ENCODE measurements at regions not wholly inside any gene's neighbourhood (a gene's known extent, or its start where the extent isn't known, plus 50 kb on each side); places are given as distances from the start of the nearest gene placed in this dataset.

- no peak overlapping the region for H2BK20ac ChIP-seq (ENCODE audit: low read depth, low read length, poor library complexity, severe bottlenecking)
- H4K20me1 ChIP-seq (ENCODE audit: control insufficient read depth, insufficient read depth, insufficient read length): no peaks in the 10 kb centered on the region
- TF ChIP-seq, protein P1, sequence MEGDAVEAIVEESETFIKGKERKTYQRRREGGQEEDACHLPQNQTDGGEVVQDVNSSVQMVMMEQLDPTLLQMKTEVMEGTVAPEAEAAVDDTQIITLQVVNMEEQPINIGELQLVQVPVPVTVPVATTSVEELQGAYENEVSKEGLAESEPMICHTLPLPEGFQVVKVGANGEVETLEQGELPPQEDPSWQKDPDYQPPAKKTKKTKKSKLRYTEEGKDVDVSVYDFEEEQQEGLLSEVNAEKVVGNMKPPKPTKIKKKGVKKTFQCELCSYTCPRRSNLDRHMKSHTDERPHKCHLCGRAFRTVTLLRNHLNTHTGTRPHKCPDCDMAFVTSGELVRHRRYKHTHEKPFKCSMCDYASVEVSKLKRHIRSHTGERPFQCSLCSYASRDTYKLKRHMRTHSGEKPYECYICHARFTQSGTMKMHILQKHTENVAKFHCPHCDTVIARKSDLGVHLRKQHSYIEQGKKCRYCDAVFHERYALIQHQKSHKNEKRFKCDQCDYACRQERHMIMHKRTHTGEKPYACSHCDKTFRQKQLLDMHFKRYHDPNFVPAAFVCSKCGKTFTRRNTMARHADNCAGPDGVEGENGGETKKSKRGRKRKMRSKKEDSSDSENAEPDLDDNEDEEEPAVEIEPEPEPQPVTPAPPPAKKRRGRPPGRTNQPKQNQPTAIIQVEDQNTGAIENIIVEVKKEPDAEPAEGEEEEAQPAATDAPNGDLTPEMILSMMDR (conservative IDR thresholded peaks at IDR 0.05): no peak
- no peak overlapping the region for H2BK15ac ChIP-seq (ENCODE audit: low read depth, low read length)
- H4K5ac ChIP-seq (ENCODE audit: insufficient read length, low read depth, low read length): no peak overlapping the region
- no peak overlapping the region for H3K27ac ChIP-seq (ENCODE audit: insufficient read length, low read depth, low read length)
- H2BK120ac ChIP-seq (ENCODE audit: low read depth, low read length, poor library complexity, severe bottlenecking): no peak overlapping the region
- H4K91ac ChIP-seq (ENCODE audit: insufficient read length, low read depth, low read length): no peak overlapping the region
- H2BK12ac ChIP-seq (ENCODE audit: insufficient read length, low read depth, low read length): no peak overlapping the region
- no peak overlapping the region for H3K9ac ChIP-seq (ENCODE audit: extremely low read depth, insufficient read length, low read length)
- no peak overlapping the region for H3K4me2 ChIP-seq (ENCODE audit: insufficient read depth, insufficient read length, low read length)
- H3K23me2 ChIP-seq (ENCODE audit: insufficient read length, low read depth, low read length, poor library complexity, severe bottlenecking): no peaks in the 10 kb centered on the region
- H3K4me1 ChIP-seq (ENCODE audit: insufficient read depth, low read length): no peaks in the 10 kb centered on the region
- no peaks in the 10 kb centered on the region for H3K9me3 ChIP-seq (ENCODE audit: control insufficient read depth, low read depth, low read length)
- no peak overlapping the region for H3K23ac ChIP-seq (ENCODE audit: insufficient read length, low read depth, low read length)
- Mint-ChIP-seq H3K36me3 (ENCODE audit: insufficient read depth in 1 of 3, low read depth in 3 of 3) (no peaks in the 10 kb centered on the region), H3K4me3 (no peak overlapping the region), H3K27me3 (ENCODE audit: low read depth) (no peaks in the 10 kb centered on the region), H3K4me1 (no peaks in the 10 kb centered on the region), H3K9me3 (no peaks in the 10 kb centered on the region; a peak in 1 of 5 replicates), H3K27ac (no peak overlapping the region)
- WGBS (ENCODE audit: extremely low coverage, insufficient read length, low lambda C conversion rate): no CpG with 5 or more reads among the region's 2 CpGs
- no peak for DNase-seq
- no peaks in the 10 kb centered on the region for H3K79me2 ChIP-seq (ENCODE audit: insufficient read depth, low read length)
- H3K79me1 ChIP-seq (ENCODE audit: insufficient read depth, low read depth, low read length, poor library complexity, severe bottlenecking): no peaks in the 10 kb centered on the region
- H3K27me3 ChIP-seq (ENCODE audit: insufficient read depth, low read length): no peaks in the 10 kb centered on the region
- no peak overlapping the region for H3K14ac ChIP-seq (ENCODE audit: insufficient read depth, low read length)
- H3K56ac ChIP-seq (ENCODE audit: insufficient read length, low read depth, low read length): no peak overlapping the region
- no peak overlapping the region for H3K4ac ChIP-seq (ENCODE audit: low read depth, low read length)
- H3T11ph ChIP-seq (ENCODE audit: low read length): no peak overlapping the region
- no peak overlapping the region for H2AFZ ChIP-seq (ENCODE audit: low read length)
- H2AK5ac ChIP-seq (ENCODE audit: insufficient read length, low read length): no peak overlapping the region
- H4K8ac ChIP-seq (replicated peaks; ENCODE audit: insufficient read length, low read depth, low read length): no peak overlapping the region
- no peak overlapping the region for H2BK5ac ChIP-seq (ENCODE audit: insufficient read length, low read length)
- no peak overlapping the region for H3K18ac ChIP-seq (ENCODE audit: insufficient read length, low read depth, low read length)
These were observed 130.2 kb downstream of the IRS2 start for GRCh38 chr13:109656206-109656605.

Data from H9 (cell line).